ENCODE measurements at regions not wholly inside any gene's neighbourhood (a gene's known extent, or its start where the extent isn't known, plus 50 kb on each side); places are given as distances from the start of the nearest gene placed in this dataset.
"Not testable (repeated sequence)": the region's sequence is repeated elsewhere in the genome, so short reads cannot be mapped to it uniquely, and the experiment has no call there.

- ChIA-PET CTCF (no interaction called here), POLR2A (no interaction called here)
- H3K36me3 ChIP-seq (ENCODE audit: control insufficient read depth in 2 of 2, insufficient read depth in 1 of 2, low read length in 2 of 2), result no peaks in the 10 kb centered on the region
- no peak overlapping the region for H3K4me3 ChIP-seq (ENCODE audit: low read depth, low read length)
- H3K4me1 ChIP-seq (ENCODE audit: control insufficient read depth, insufficient read depth, low read length), result no peaks in the 10 kb centered on the region
- H3K27ac ChIP-seq (ENCODE audit: extremely low read depth, low read depth, low read length), result no peak overlapping the region
- no peaks in the 10 kb centered on the region for H3K9me3 ChIP-seq (ENCODE audit: control insufficient read depth, insufficient read depth, low read depth, low read length)
- TF ChIP-seq ZNF600 (tag by site-specific recombination; IDR thresholded peaks at IDR 0.05) (no peak), CTCF (tag by site-specific recombination; IDR thresholded peaks at IDR 0.05) (no peak), ZNF311 (tag by site-specific recombination; IDR thresholded peaks at IDR 0.05; ENCODE audit: borderline replicate concordance) (no peak), ZNF626 (tag by site-specific recombination; IDR thresholded peaks at IDR 0.05) (no peak), ATF2 (tag by site-specific recombination; IDR thresholded peaks at IDR 0.05; ENCODE audit: low read depth) (no peak), ZBTB49 (tag by site-specific recombination; IDR thresholded peaks at IDR 0.05; ENCODE audit: low read depth) (no peak)
Observed at GRCh38 chr3:193165431-193166120, 75.4 kb upstream of the PLAAT1 start.

GRCh38 chr3:193168931-193169330 is 72.1 kb upstream of the PLAAT1 start:
- POLR2A ChIA-PET, result no interaction called here

GRCh38 chr3:193174140-193174539 is 66.9 kb upstream of the PLAAT1 start:
- POLR2A ChIA-PET, result no interaction called here

More at GRCh38 chr3:193168931-193169330, 72.1 kb upstream of the PLAAT1 start:
- no peak for TF ChIP-seq ZNF155 (tag by site-specific recombination; IDR thresholded peaks at IDR 0.05)
- TF ChIP-seq ZNF221 (tag by site-specific recombination; IDR thresholded peaks at IDR 0.05; ENCODE audit: borderline replicate concordance), result no peak
- TF ChIP-seq ZNF768 (tag by site-specific recombination; IDR thresholded peaks at IDR 0.05), result no peak
- no peak for TF ChIP-seq BCL11B (tag by site-specific recombination; IDR thresholded peaks at IDR 0.05; ENCODE audit: low read depth)
- no peak for TF ChIP-seq KLF7 (tag by site-specific recombination; IDR thresholded peaks at IDR 0.05; ENCODE audit: borderline replicate concordance)
- no peak for TF ChIP-seq SALL2 (tag by site-specific recombination; IDR thresholded peaks at IDR 0.05; ENCODE audit: borderline replicate concordance)
- TF ChIP-seq PBX3 (CRISPR knock-in tag; IDR thresholded peaks at IDR 0.05), result no peak
- no peak for TF ChIP-seq ZNF626 (tag by site-specific recombination; IDR thresholded peaks at IDR 0.05)
- TF ChIP-seq ZNF624 (tag by site-specific recombination; IDR thresholded peaks at IDR 0.05), result no peak
- TF ChIP-seq TRIM28 (IDR thresholded peaks at IDR 0.05; ENCODE audit: borderline replicate concordance, low read length), result no peak
- no peak for TF ChIP-seq ZNF391 (tag by site-specific recombination; IDR thresholded peaks at IDR 0.05; ENCODE audit: borderline replicate concordance, low read depth)
- no peak for TF ChIP-seq ZNF776 (tag by site-specific recombination; IDR thresholded peaks at IDR 0.05; ENCODE audit: borderline replicate concordance)
- TF ChIP-seq ZXDB (tag by site-specific recombination; IDR thresholded peaks at IDR 0.05), result no peak
- H3K9me3 ChIP-seq (ENCODE audit: control insufficient read depth, insufficient read depth, low read depth, low read length), result no peaks in the 10 kb centered on the region
- CTCF ChIA-PET, result no interaction called here
- no peaks in the 10 kb centered on the region for H3K36me3 ChIP-seq (ENCODE audit: control insufficient read depth in 2 of 2, insufficient read depth in 1 of 2, low read length in 2 of 2)
- no peak overlapping the region for H3K4me3 ChIP-seq (ENCODE audit: low read depth, low read length)
- no peaks in the 10 kb centered on the region for H3K4me1 ChIP-seq (ENCODE audit: control insufficient read depth, insufficient read depth, low read length)
- no peak overlapping the region for H3K27ac ChIP-seq (ENCODE audit: extremely low read depth, low read depth, low read length)

GRCh38 chr3:193179332-193180012 is 61.5 kb upstream of the PLAAT1 start:
- H3K9me3 ChIP-seq (ENCODE audit: control insufficient read depth, insufficient read depth, low read depth, low read length); H3K27ac ChIP-seq (ENCODE audit: extremely low read depth, low read depth, low read length); POLR2A ChIA-PET; CTCF ChIA-PET; H3K4me1 ChIP-seq (ENCODE audit: control insufficient read depth, insufficient read depth, low read length); H3K4me3 ChIP-seq (ENCODE audit: low read depth, low read length); H3K36me3 ChIP-seq (ENCODE audit: control insufficient read depth in 2 of 2, insufficient read depth in 1 of 2, low read length in 2 of 2): not testable (repeated sequence)

More at GRCh38 chr3:193174140-193174539, 66.9 kb upstream of the PLAAT1 start:
- CTCF ChIA-PET, result no interaction called here
- no peak for TF ChIP-seq ZNF366 (tag by site-specific recombination; conservative IDR thresholded peaks at IDR 0.05)
- no peak for TF ChIP-seq YY2 (tag by site-specific recombination; IDR thresholded peaks at IDR 0.05)
- no peak for TF ChIP-seq ZNF560 (tag by site-specific recombination; IDR thresholded peaks at IDR 0.05; ENCODE audit: borderline replicate concordance)
- peak; percentile 25; the same call in 1 of the 2 replicates for TF ChIP-seq ZBTB17 (tag by site-specific recombination; IDR thresholded peaks at IDR 0.05)
- no peaks in the 10 kb centered on the region for H3K4me1 ChIP-seq (ENCODE audit: control insufficient read depth, insufficient read depth, low read length)
- H3K9me3 ChIP-seq (ENCODE audit: control insufficient read depth, insufficient read depth, low read depth, low read length), result no peaks in the 10 kb centered on the region
- H3K27ac ChIP-seq (ENCODE audit: extremely low read depth, low read depth, low read length), result no peak overlapping the region
- no peaks in the 10 kb centered on the region for H3K36me3 ChIP-seq (ENCODE audit: control insufficient read depth in 2 of 2, insufficient read depth in 1 of 2, low read length in 2 of 2)
- no peak overlapping the region for H3K4me3 ChIP-seq (ENCODE audit: low read depth, low read length)
